ENCODE measurements at regions not wholly inside any gene's neighbourhood (a gene's known extent, or its start where the extent isn't known, plus 50 kb on each side); places are given as distances from the start of the nearest gene placed in this dataset.

GRCh38 chr14:71672596-71672995, 259.6 kb upstream of the RGS6 start:
- Histone ChIP-seq H3K36me3 (ENCODE audit: insufficient read depth, low read length) (no peaks in the 10 kb centered on the region), H3K27ac (ENCODE audit: low read length) (no peak overlapping the region)

GRCh38 chr14:71675126-71675899, 256.9 kb upstream of the RGS6 start:
- Histone ChIP-seq H3K4me3 (ENCODE audit: low read length) (peak overlapping the region; percentile 3), H3K9me2 (ENCODE audit: insufficient read depth, low read length) (no peaks in the 10 kb centered on the region), H3K9ac (ENCODE audit: low read length) (peak overlapping the region; percentile 16), H3K9me3 (ENCODE audit: low read length) (no peaks in the 10 kb centered on the region), H3K79me2 (replicated peaks; ENCODE audit: insufficient read depth, low read length) (no peaks in the 10 kb centered on the region), H3K27ac (ENCODE audit: low read length) (peak overlapping the region; percentile 66), H3F3A (ENCODE audit: insufficient read depth, low read length, poor library complexity, severe bottlenecking) (no peaks in the 10 kb centered on the region), H2AFZ (ENCODE audit: low read depth, low read length) (peak overlapping the region; percentile 2), H3K27me3 (ENCODE audit: insufficient read depth, low read depth, low read length) (no peaks in the 10 kb centered on the region), H3K36me3 (ENCODE audit: insufficient read depth, low read length) (no peaks in the 10 kb centered on the region), H3K4me2 (ENCODE audit: low read length) (no peak overlapping the region), H4K20me1 (ENCODE audit: insufficient read depth) (no peaks in the 10 kb centered on the region)
- no peak for TF ChIP-seq EZH2 (IDR thresholded peaks at IDR 0.05; ENCODE audit: borderline replicate concordance, insufficient read depth, low read length, poor library complexity, severe bottlenecking)
- TF ChIP-seq SMC3 (conservative IDR thresholded peaks at IDR 0.05; ENCODE audit: poor library complexity) = no peak
- peak; percentile 60 for TF ChIP-seq EP300 (conservative IDR thresholded peaks at IDR 0.05; ENCODE audit: poor library complexity, severe bottlenecking)
- peak; percentile 36 for TF ChIP-seq POLR2AphosphoS5 (IDR thresholded peaks at IDR 0.05)

More at GRCh38 chr14:71672596-71672995, 259.6 kb upstream of the RGS6 start:
- TF ChIP-seq MXI1 (conservative IDR thresholded peaks at IDR 0.05; ENCODE audit: poor library complexity, severe bottlenecking) (no peak), CTCF (IDR thresholded peaks at IDR 0.05; ENCODE audit: poor library complexity, severe bottlenecking) (no peak), POLR2AphosphoS5 (IDR thresholded peaks at IDR 0.05) (no peak), EP300 (conservative IDR thresholded peaks at IDR 0.05; ENCODE audit: poor library complexity, severe bottlenecking) (no peak), RAD21 (conservative IDR thresholded peaks at IDR 0.05) (no peak), TAF1 (IDR thresholded peaks at IDR 0.05; ENCODE audit: low read depth) (no peak), REST (IDR thresholded peaks at IDR 0.05; ENCODE audit: borderline replicate concordance) (no peak), EZH2 (IDR thresholded peaks at IDR 0.05; ENCODE audit: borderline replicate concordance, insufficient read depth, low read length, poor library complexity, severe bottlenecking) (no peak), SMC3 (conservative IDR thresholded peaks at IDR 0.05; ENCODE audit: poor library complexity) (no peak)
- H3K27me3 ChIP-seq (ENCODE audit: insufficient read depth, low read depth, low read length) = no peaks in the 10 kb centered on the region
- no peak overlapping the region for H3K4me2 ChIP-seq (ENCODE audit: low read length)
- H3K9me3 ChIP-seq (ENCODE audit: low read length) = no peaks in the 10 kb centered on the region
- no peak overlapping the region for H3K4me3 ChIP-seq (ENCODE audit: low read length)
- no peak overlapping the region for H2AFZ ChIP-seq (ENCODE audit: low read depth, low read length)
- H3K9me2 ChIP-seq (ENCODE audit: insufficient read depth, low read length) = no peaks in the 10 kb centered on the region
- no peaks in the 10 kb centered on the region for H3F3A ChIP-seq (ENCODE audit: insufficient read depth, low read length, poor library complexity, severe bottlenecking)
- no peaks in the 10 kb centered on the region for H4K20me1 ChIP-seq (ENCODE audit: insufficient read depth)
- H3K9ac ChIP-seq (ENCODE audit: low read length) = no peak overlapping the region
- H3K79me2 ChIP-seq (replicated peaks; ENCODE audit: insufficient read depth, low read length) = no peaks in the 10 kb centered on the region
